ENCODE measurements at regions not wholly inside any gene's neighbourhood (a gene's known extent, or its start where the extent isn't known, plus 50 kb on each side); places are given as distances from the start of the nearest gene placed in this dataset.

DNA sequence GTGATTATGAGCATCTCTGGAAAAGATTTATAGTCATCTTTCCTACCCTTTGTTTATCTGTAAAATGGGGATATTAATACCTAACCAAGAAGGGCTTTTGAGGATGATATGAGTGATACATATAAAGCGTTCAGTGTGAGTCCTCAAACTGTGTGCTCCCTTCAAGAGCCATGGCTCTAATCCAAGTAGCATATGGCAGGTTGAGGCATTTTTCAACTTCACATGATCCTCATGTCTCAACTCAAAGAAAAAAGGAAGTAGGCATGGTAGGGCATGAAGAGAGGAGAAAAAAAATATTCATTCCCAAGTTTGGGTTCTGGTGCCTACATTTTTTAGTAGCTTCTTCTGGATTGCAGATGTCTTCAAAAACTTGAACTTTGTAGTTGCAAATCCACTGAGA lies 286.3 kb upstream of the ATP2B1 start:
- TF ChIP-seq, protein P1, sequence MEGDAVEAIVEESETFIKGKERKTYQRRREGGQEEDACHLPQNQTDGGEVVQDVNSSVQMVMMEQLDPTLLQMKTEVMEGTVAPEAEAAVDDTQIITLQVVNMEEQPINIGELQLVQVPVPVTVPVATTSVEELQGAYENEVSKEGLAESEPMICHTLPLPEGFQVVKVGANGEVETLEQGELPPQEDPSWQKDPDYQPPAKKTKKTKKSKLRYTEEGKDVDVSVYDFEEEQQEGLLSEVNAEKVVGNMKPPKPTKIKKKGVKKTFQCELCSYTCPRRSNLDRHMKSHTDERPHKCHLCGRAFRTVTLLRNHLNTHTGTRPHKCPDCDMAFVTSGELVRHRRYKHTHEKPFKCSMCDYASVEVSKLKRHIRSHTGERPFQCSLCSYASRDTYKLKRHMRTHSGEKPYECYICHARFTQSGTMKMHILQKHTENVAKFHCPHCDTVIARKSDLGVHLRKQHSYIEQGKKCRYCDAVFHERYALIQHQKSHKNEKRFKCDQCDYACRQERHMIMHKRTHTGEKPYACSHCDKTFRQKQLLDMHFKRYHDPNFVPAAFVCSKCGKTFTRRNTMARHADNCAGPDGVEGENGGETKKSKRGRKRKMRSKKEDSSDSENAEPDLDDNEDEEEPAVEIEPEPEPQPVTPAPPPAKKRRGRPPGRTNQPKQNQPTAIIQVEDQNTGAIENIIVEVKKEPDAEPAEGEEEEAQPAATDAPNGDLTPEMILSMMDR (IDR thresholded peaks at IDR 0.05; ENCODE audit: low read depth, low read length, missing input control), result no peak
- TF ChIP-seq, protein P2, sequence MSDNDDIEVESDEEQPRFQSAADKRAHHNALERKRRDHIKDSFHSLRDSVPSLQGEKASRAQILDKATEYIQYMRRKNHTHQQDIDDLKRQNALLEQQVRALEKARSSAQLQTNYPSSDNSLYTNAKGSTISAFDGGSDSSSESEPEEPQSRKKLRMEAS (IDR thresholded peaks at IDR 0.05), result no peak
- TF ChIP-seq FOXA1 (IDR thresholded peaks at IDR 0.05), result no peak
- TF ChIP-seq JUND (IDR thresholded peaks at IDR 0.05), result no peak
- no peak for TF ChIP-seq TAF1 (conservative IDR thresholded peaks at IDR 0.05)
